Keratinocyte (primary cell): ENCODE measurements at regions not wholly inside any gene's neighbourhood (a gene's known extent, or its start where the extent isn't known, plus 50 kb on each side); places are given as distances from the start of the nearest gene placed in this dataset.
"Not testable (repeated sequence)": the region's sequence is repeated elsewhere in the genome, so short reads cannot be mapped to it uniquely, and the experiment has no call there.

Experiments
- CTCF ChIP-seq, 3 experiments: IDR thresholded peaks in 1 of 3; conservative IDR thresholded peaks in 1 of 3; optimal IDR thresholded peaks in 1 of 3; 2 replicates in 2 of 3; 3 replicates in 1 of 3; pipeline versions ENCODE3 to v1.5.1; 2011; ENCODE audit warnings: low read length in 3 of 3, mild to moderate bottlenecking in 3 of 3, moderate library complexity in 2 of 3, control low read depth in 1 of 3, inconsistent platforms in 1 of 3; ENCODE audit not compliant: insufficient read depth in 2 of 3; ENCODE audit errors: extremely low read depth in 1 of 3
- EZH2 ChIP-seq: IDR thresholded peaks from one replicate; pipeline ENCODE4 v1.6.1; 2012; ENCODE audit warnings: inconsistent platforms, mild to moderate bottlenecking, low read length, moderate library complexity

- TF ChIP-seq CTCF (optimal IDR thresholded peaks at IDR 0.05 in 1 of 3, IDR thresholded peaks at IDR 0.05 in 1 of 3, conservative IDR thresholded peaks at IDR 0.05 in 1 of 3; ENCODE audit: extremely low read depth in 1 of 3, insufficient read depth in 2 of 3, low read length in 3 of 3); EZH2: not testable (repeated sequence)
Measured at GRCh38 chrX:887724-888123, 257.1 kb downstream of the SHOX start.
